NCI-H2081 treated with DMSO at 0.1 percent for 48 hours (cell line): ENCODE measurements at regions not wholly inside any gene's neighbourhood (a gene's known extent, or its start where the extent isn't known, plus 50 kb on each side); places are given as distances from the start of the nearest gene placed in this dataset.
"Not testable (repeated sequence)": the region's sequence is repeated elsewhere in the genome, so short reads cannot be mapped to it uniquely, and the experiment has no call there.

Experiments
- DNase-seq: peaks from one replicate; lab custom pipeline; 2025; lab: John Stamatoyannopoulos, UW

GRCh38 chr15:38814254-38814653 lies 249.6 kb upstream of the RASGRP1 start:
- not testable (repeated sequence) for DNase-seq

- no peak for DNase-seq
Measured at GRCh38 chr15:38814891-38815290, 250.3 kb upstream of the RASGRP1 start.

- DNase-seq, result no peak
Measured at GRCh38 chr15:38817427-38818156, 253.0 kb upstream of the RASGRP1 start.

GRCh38 chr15:38818157-38818790 lies 253.7 kb upstream of the RASGRP1 start:
- DNase-seq, result no peak

- DNase-seq, result peak; percentile 77
Measured at GRCh38 chr15:38819387-38819950, 254.9 kb upstream of the RASGRP1 start.

- no peak for DNase-seq
Measured at GRCh38 chr15:38823263-38823662, 258.6 kb upstream of the RASGRP1 start.

- no peak for DNase-seq
Measured at GRCh38 chr15:38824719-38825118, 260.1 kb upstream of the RASGRP1 start.

GRCh38 chr15:38826880-38827279 lies 262.3 kb upstream of the RASGRP1 start:
- no peak for DNase-seq

GRCh38 chr15:38828031-38828532 lies 263.5 kb upstream of the RASGRP1 start:
- no peak for DNase-seq

GRCh38 chr15:38829086-38829485 lies 264.5 kb upstream of the RASGRP1 start:
- DNase-seq, result no peak

GRCh38 chr15:38842226-38842625 lies 277.6 kb upstream of the RASGRP1 start:
- DNase-seq, result no peak

- no peak for DNase-seq
Measured at GRCh38 chr15:38843051-38843501, 278.5 kb upstream of the RASGRP1 start.

- DNase-seq, result no peak
Measured at GRCh38 chr15:38843736-38844590, 279.3 kb upstream of the RASGRP1 start.

GRCh38 chr15:38844736-38845135 lies 280.1 kb upstream of the RASGRP1 start:
- no peak for DNase-seq

- DNase-seq, result no peak
Measured at GRCh38 chr15:38846346-38846745, 281.7 kb upstream of the RASGRP1 start.

- no peak for DNase-seq
Measured at GRCh38 chr15:38847666-38848065, 283.1 kb upstream of the RASGRP1 start.

- no peak for DNase-seq
Measured at GRCh38 chr15:38849046-38849445, 284.4 kb upstream of the RASGRP1 start.

- not testable (repeated sequence) for DNase-seq
Measured at GRCh38 chr15:38852188-38852587, 287.6 kb upstream of the RASGRP1 start.

GRCh38 chr15:38853608-38854007 lies 289.0 kb upstream of the RASGRP1 start:
- no peak for DNase-seq

- no peak for DNase-seq
Measured at GRCh38 chr15:38854506-38854905, 289.9 kb upstream of the RASGRP1 start.

GRCh38 chr15:38857814-38858213 lies 293.2 kb upstream of the RASGRP1 start:
- DNase-seq, result no peak

- no peak for DNase-seq
Measured at GRCh38 chr15:38859574-38859973, 295.0 kb upstream of the RASGRP1 start.
